ENCODE measurements at regions not wholly inside any gene's neighbourhood (a gene's known extent, or its start where the extent isn't known, plus 50 kb on each side); places are given as distances from the start of the nearest gene placed in this dataset.

GRCh38 chr13:40221460-40222201, 444.8 kb downstream of the FOXO1 start:
- Histone ChIP-seq H3K36me3 (ENCODE audit: low read length) (no peaks in the 10 kb centered on the region), H3K79me2 (ENCODE audit: insufficient read depth, low read length) (no peaks in the 10 kb centered on the region), H3K27ac (ENCODE audit: low read depth, low read length) (no peak overlapping the region), H3K4me3 (ENCODE audit: insufficient read depth, low read length, poor library complexity, severe bottlenecking) (no peak overlapping the region), H3K4me2 (ENCODE audit: low read depth, low read length, poor library complexity, severe bottlenecking) (no peak overlapping the region), H2AFZ (ENCODE audit: low read depth, low read length, severe bottlenecking) (no peak overlapping the region), H3F3A (ENCODE audit: insufficient read depth) (no peaks in the 10 kb centered on the region), H3K27me3 (ENCODE audit: low read length) (no peaks in the 10 kb centered on the region), H3K9ac (ENCODE audit: low read length) (no peak overlapping the region), H4K20me1 (ENCODE audit: low read depth, low read length) (no peaks in the 10 kb centered on the region), H3K9me2 (replicated peaks; ENCODE audit: insufficient read depth, low read length) (no peaks in the 10 kb centered on the region), H3K9me3 (ENCODE audit: insufficient read depth, low read length) (no peaks in the 10 kb centered on the region)
- TF ChIP-seq CTCF (IDR thresholded peaks at IDR 0.05; ENCODE audit: insufficient read depth, low read length, poor library complexity, severe bottlenecking) (no peak), EZH2phosphoT487 (conservative IDR thresholded peaks at IDR 0.05; ENCODE audit: low read length) (no peak)

GRCh38 chr13:40223585-40223984, 442.9 kb downstream of the FOXO1 start:
- H3K9me2 ChIP-seq (replicated peaks; ENCODE audit: insufficient read depth, low read length): no peaks in the 10 kb centered on the region
- H4K20me1 ChIP-seq (ENCODE audit: low read depth, low read length): no peaks in the 10 kb centered on the region
- TF ChIP-seq EZH2phosphoT487 (conservative IDR thresholded peaks at IDR 0.05; ENCODE audit: low read length) (no peak), CTCF (IDR thresholded peaks at IDR 0.05; ENCODE audit: insufficient read depth, low read length, poor library complexity, severe bottlenecking) (no peak)
- no peak overlapping the region for H2AFZ ChIP-seq (ENCODE audit: low read depth, low read length, severe bottlenecking)
- no peaks in the 10 kb centered on the region for H3K9me3 ChIP-seq (ENCODE audit: insufficient read depth, low read length)
- H3F3A ChIP-seq (ENCODE audit: insufficient read depth): no peaks in the 10 kb centered on the region
- H3K36me3 ChIP-seq (ENCODE audit: low read length): no peaks in the 10 kb centered on the region
- no peak overlapping the region for H3K4me2 ChIP-seq (ENCODE audit: low read depth, low read length, poor library complexity, severe bottlenecking)
- H3K27ac ChIP-seq (ENCODE audit: low read depth, low read length): no peak overlapping the region
- no peaks in the 10 kb centered on the region for H3K79me2 ChIP-seq (ENCODE audit: insufficient read depth, low read length)
- no peak overlapping the region for H3K9ac ChIP-seq (ENCODE audit: low read length)
- no peaks in the 10 kb centered on the region for H3K27me3 ChIP-seq (ENCODE audit: low read length)
- no peak overlapping the region for H3K4me3 ChIP-seq (ENCODE audit: insufficient read depth, low read length, poor library complexity, severe bottlenecking)

GRCh38 chr13:40228496-40228895, 437.9 kb downstream of the FOXO1 start:
- H3K9me3 ChIP-seq (ENCODE audit: insufficient read depth, low read length): no peaks in the 10 kb centered on the region
- H3K27me3 ChIP-seq (ENCODE audit: low read length): no peaks in the 10 kb centered on the region
- no peaks in the 10 kb centered on the region for H3F3A ChIP-seq (ENCODE audit: insufficient read depth)
- no peaks in the 10 kb centered on the region for H4K20me1 ChIP-seq (ENCODE audit: low read depth, low read length)
- no peak overlapping the region for H3K4me3 ChIP-seq (ENCODE audit: insufficient read depth, low read length, poor library complexity, severe bottlenecking)
- no peaks in the 10 kb centered on the region for H3K9me2 ChIP-seq (replicated peaks; ENCODE audit: insufficient read depth, low read length)
- TF ChIP-seq EZH2phosphoT487 (conservative IDR thresholded peaks at IDR 0.05; ENCODE audit: low read length): no peak
- TF ChIP-seq CTCF (IDR thresholded peaks at IDR 0.05; ENCODE audit: insufficient read depth, low read length, poor library complexity, severe bottlenecking): no peak
- no peak overlapping the region for H3K9ac ChIP-seq (ENCODE audit: low read length)
- no peak overlapping the region for H3K4me2 ChIP-seq (ENCODE audit: low read depth, low read length, poor library complexity, severe bottlenecking)
- no peaks in the 10 kb centered on the region for H3K79me2 ChIP-seq (ENCODE audit: insufficient read depth, low read length)
- H2AFZ ChIP-seq (ENCODE audit: low read depth, low read length, severe bottlenecking): no peak overlapping the region
- H3K36me3 ChIP-seq (ENCODE audit: low read length): no peaks in the 10 kb centered on the region
- H3K27ac ChIP-seq (ENCODE audit: low read depth, low read length): no peak overlapping the region

All from SU-DHL-6 (cell line).